ENCODE measurements at regions not wholly inside any gene's neighbourhood (a gene's known extent, or its start where the extent isn't known, plus 50 kb on each side); places are given as distances from the start of the nearest gene placed in this dataset.

DNA sequence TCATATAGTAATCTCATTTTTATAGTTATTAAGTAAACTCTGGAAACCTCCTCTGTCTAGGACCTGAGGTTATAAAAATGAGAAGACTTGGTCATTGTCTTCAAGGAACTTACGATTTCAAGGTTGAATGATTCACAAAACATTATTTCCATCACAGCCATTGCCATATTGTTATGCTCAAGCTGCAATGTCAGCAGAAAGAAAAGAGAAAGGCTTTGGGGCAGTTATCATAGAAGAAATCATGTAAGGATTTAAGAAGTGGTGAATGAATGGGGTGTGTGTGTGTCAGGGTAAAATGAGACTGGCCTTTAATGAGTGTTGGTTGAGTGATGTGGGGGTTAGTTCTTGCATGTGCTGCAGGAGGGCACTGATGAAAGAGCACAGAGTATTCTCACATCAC, 346.8 kb downstream of the SQOR start:
- Histone ChIP-seq H3K9me3 (ENCODE audit: control insufficient read depth, low read length) (peaks cover 10% of the 10 kb centered on the region), H2BK12ac (ENCODE audit: low read length in 2 of 2) (no peak overlapping the region), H3K27ac (ENCODE audit: low read length, poor library complexity, severe bottlenecking) (no peak overlapping the region), H3K4me1 (ENCODE audit: control insufficient read depth, insufficient read depth, low read depth, low read length) (no peaks in the 10 kb centered on the region), H2BK15ac (ENCODE audit: low read depth, poor library complexity, severe bottlenecking) (no peak overlapping the region), H2BK120ac (ENCODE audit: low read depth, low read length) (no peak overlapping the region), H3K79me1 (replicated peaks; ENCODE audit: low read length, poor library complexity, severe bottlenecking) (no peaks in the 10 kb centered on the region), H3K23ac (ENCODE audit: low read length in 2 of 2) (no peak overlapping the region), H3K14ac (ENCODE audit: low read length in 2 of 2) (no peak overlapping the region), H3K18ac (ENCODE audit: low read depth in 1 of 2, low read length in 2 of 2) (no peak overlapping the region), H3K4ac (ENCODE audit: low read depth in 1 of 2, low read length in 2 of 2) (no peak overlapping the region), H3K27me3 (ENCODE audit: control insufficient read depth in 1 of 2, insufficient read depth in 1 of 2, low read length in 2 of 2) (no peaks in the 10 kb centered on the region), H2BK5ac (ENCODE audit: low read depth, low read length, poor library complexity, severe bottlenecking) (no peak overlapping the region), H4K91ac (ENCODE audit: low read length) (no peak overlapping the region), H2AFZ (ENCODE audit: low read depth, low read length) (no peak overlapping the region), H3K4me2 (ENCODE audit: low read length, poor library complexity, severe bottlenecking) (no peak overlapping the region), H4K8ac (ENCODE audit: low read length) (no peak overlapping the region), H3K36me3 (ENCODE audit: control insufficient read depth in 1 of 2, insufficient read depth in 2 of 2, low read depth in 1 of 2, low read length in 2 of 2) (no peaks in the 10 kb centered on the region), H3K9ac (ENCODE audit: low read length) (no peak overlapping the region), H3K4me3 (ENCODE audit: insufficient read depth in 1 of 2, low read depth in 1 of 2, low read length in 2 of 2) (no peak overlapping the region), H2AK5ac (ENCODE audit: low read length, severe bottlenecking) (no peak overlapping the region)
- WGBS, result no CpG with 5 or more reads among the region's 1 CpG
- no peak for DNase-seq

DNA sequence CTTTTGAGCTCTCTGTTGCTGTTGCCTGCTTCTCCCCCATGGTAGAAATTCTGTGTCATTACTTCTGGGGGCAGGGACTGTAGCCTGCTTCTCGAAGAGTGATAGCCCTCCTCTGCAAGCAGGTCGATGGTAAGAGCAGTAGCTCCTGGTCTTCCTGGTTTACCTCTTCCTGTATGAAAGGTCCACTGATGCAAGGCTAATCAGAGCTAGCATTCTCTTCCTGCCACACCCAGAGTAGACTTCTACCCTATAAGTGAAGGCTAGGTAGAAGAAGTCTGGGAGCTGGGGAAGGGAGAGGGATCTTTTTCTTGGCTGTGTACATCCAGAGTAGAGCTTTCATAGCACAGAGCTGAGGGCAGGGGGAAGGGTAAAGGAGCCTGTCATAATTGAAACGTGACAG, 357.0 kb downstream of the SQOR start:
- Histone ChIP-seq H2BK15ac (ENCODE audit: low read depth, poor library complexity, severe bottlenecking) (no peak overlapping the region), H3K18ac (ENCODE audit: low read depth in 1 of 2, low read length in 2 of 2) (no peak overlapping the region), H2AK5ac (ENCODE audit: low read length, severe bottlenecking) (no peak overlapping the region), H3K4me2 (ENCODE audit: low read length, poor library complexity, severe bottlenecking) (no peak overlapping the region), H3K27me3 (ENCODE audit: control insufficient read depth in 1 of 2, insufficient read depth in 1 of 2, low read length in 2 of 2) (no peaks in the 10 kb centered on the region), H3K27ac (ENCODE audit: low read length, poor library complexity, severe bottlenecking) (no peak overlapping the region), H4K91ac (ENCODE audit: low read length) (no peak overlapping the region), H3K9ac (ENCODE audit: low read length) (no peak overlapping the region), H2BK5ac (ENCODE audit: low read depth, low read length, poor library complexity, severe bottlenecking) (no peak overlapping the region), H2AFZ (ENCODE audit: low read depth, low read length) (no peak overlapping the region), H3K9me3 (ENCODE audit: control insufficient read depth, low read length) (peaks cover 13% of the 10 kb centered on the region), H3K4me3 (ENCODE audit: insufficient read depth in 1 of 2, low read depth in 1 of 2, low read length in 2 of 2) (no peak overlapping the region), H3K4ac (ENCODE audit: low read depth in 1 of 2, low read length in 2 of 2) (no peak overlapping the region), H3K23ac (ENCODE audit: low read length in 2 of 2) (no peak overlapping the region), H3K36me3 (ENCODE audit: control insufficient read depth in 1 of 2, insufficient read depth in 2 of 2, low read depth in 1 of 2, low read length in 2 of 2) (no peaks in the 10 kb centered on the region), H3K14ac (ENCODE audit: low read length in 2 of 2) (no peak overlapping the region), H2BK120ac (ENCODE audit: low read depth, low read length) (no peak overlapping the region), H4K8ac (ENCODE audit: low read length) (no peak overlapping the region), H3K4me1 (ENCODE audit: control insufficient read depth, insufficient read depth, low read depth, low read length) (no peaks in the 10 kb centered on the region), H2BK12ac (ENCODE audit: low read length in 2 of 2) (no peak overlapping the region), H3K79me1 (replicated peaks; ENCODE audit: low read length, poor library complexity, severe bottlenecking) (no peaks in the 10 kb centered on the region)
- no peak for DNase-seq
- WGBS, result 43% methylated on average over 2 of the region's 3 CpGs

DNA sequence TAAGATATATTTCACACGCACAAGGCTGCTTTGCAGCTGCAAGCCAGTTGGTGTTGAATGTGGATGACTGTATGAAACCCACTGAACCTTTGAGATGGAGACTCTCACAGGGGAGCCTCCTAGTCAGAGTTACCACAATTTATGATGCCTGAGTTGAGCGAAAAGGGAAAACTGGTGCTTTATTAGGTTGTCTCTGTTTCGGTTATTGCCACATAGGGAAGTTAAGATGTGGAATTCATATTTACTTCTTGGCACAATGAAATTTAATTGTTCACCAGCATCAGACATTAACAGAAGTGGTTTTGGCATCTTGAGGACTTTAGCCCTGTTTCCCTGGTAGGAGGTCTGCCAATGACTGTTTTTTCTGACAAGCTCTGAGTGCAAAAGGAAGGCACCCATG, 358.2 kb downstream of the SQOR start:
- DNase-seq, result no peak

DNA sequence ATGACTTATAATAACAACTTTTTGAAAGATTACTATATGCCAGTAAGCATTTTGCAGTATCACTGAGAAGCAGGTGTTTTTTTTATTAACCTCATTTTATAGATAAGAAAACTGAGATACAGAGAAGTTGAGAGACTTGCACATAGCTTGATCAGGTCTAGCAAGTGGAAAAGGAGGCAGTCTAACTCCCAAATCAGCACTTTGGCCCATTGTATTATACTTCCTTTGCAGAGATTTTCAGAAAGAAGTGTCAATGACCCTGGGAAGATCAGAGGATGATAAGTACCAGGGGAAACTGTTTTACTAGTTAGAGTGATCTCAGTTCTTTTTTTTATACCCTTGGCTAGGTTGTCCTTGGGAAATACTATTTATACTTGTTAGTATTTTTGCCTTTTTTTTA, 358.7 kb downstream of the SQOR start:
- H2AK5ac ChIP-seq (ENCODE audit: low read length, severe bottlenecking), result no peak overlapping the region
- no peak for DNase-seq
- H3K36me3 ChIP-seq (ENCODE audit: control insufficient read depth in 1 of 2, insufficient read depth in 2 of 2, low read depth in 1 of 2, low read length in 2 of 2), result no peaks in the 10 kb centered on the region
- H3K4ac ChIP-seq (ENCODE audit: low read depth in 1 of 2, low read length in 2 of 2), result no peak overlapping the region
- no peak overlapping the region for H3K27ac ChIP-seq (ENCODE audit: low read length, poor library complexity, severe bottlenecking)
- no peak overlapping the region for H3K23ac ChIP-seq (ENCODE audit: low read length in 2 of 2)
- H2BK5ac ChIP-seq (ENCODE audit: low read depth, low read length, poor library complexity, severe bottlenecking), result no peak overlapping the region
- no peak overlapping the region for H2BK120ac ChIP-seq (ENCODE audit: low read depth, low read length)
- no peak overlapping the region for H3K4me3 ChIP-seq (ENCODE audit: insufficient read depth in 1 of 2, low read depth in 1 of 2, low read length in 2 of 2)
- H3K27me3 ChIP-seq (ENCODE audit: control insufficient read depth in 1 of 2, insufficient read depth in 1 of 2, low read length in 2 of 2), result no peaks in the 10 kb centered on the region
- no peak overlapping the region for H3K14ac ChIP-seq (ENCODE audit: low read length in 2 of 2)
- H3K9me3 ChIP-seq (ENCODE audit: control insufficient read depth, low read length), result peaks cover 4% of the 10 kb centered on the region
- H4K91ac ChIP-seq (ENCODE audit: low read length), result no peak overlapping the region
- H2AFZ ChIP-seq (ENCODE audit: low read depth, low read length), result no peak overlapping the region
- H3K4me1 ChIP-seq (ENCODE audit: control insufficient read depth, insufficient read depth, low read depth, low read length), result no peaks in the 10 kb centered on the region
- no peak overlapping the region for H3K18ac ChIP-seq (ENCODE audit: low read depth in 1 of 2, low read length in 2 of 2)
- no peak overlapping the region for H4K8ac ChIP-seq (ENCODE audit: low read length)
- no peak overlapping the region for H2BK15ac ChIP-seq (ENCODE audit: low read depth, poor library complexity, severe bottlenecking)
- no peak overlapping the region for H3K9ac ChIP-seq (ENCODE audit: low read length)
- H3K79me1 ChIP-seq (replicated peaks; ENCODE audit: low read length, poor library complexity, severe bottlenecking), result no peaks in the 10 kb centered on the region
- no peak overlapping the region for H2BK12ac ChIP-seq (ENCODE audit: low read length in 2 of 2)
- no peak overlapping the region for H3K4me2 ChIP-seq (ENCODE audit: low read length, poor library complexity, severe bottlenecking)

More for the DNA sequence above, 358.2 kb downstream of the SQOR start:
- Histone ChIP-seq H2BK5ac (ENCODE audit: low read depth, low read length, poor library complexity, severe bottlenecking) (no peak overlapping the region), H4K91ac (ENCODE audit: low read length) (no peak overlapping the region), H2AFZ (ENCODE audit: low read depth, low read length) (no peak overlapping the region), H4K8ac (ENCODE audit: low read length) (no peak overlapping the region), H3K4me3 (ENCODE audit: insufficient read depth in 1 of 2, low read depth in 1 of 2, low read length in 2 of 2) (no peak overlapping the region), H3K9ac (ENCODE audit: low read length) (no peak overlapping the region), H2AK5ac (ENCODE audit: low read length, severe bottlenecking) (no peak overlapping the region), H2BK120ac (ENCODE audit: low read depth, low read length) (no peak overlapping the region), H2BK12ac (ENCODE audit: low read length in 2 of 2) (no peak overlapping the region), H3K79me1 (replicated peaks; ENCODE audit: low read length, poor library complexity, severe bottlenecking) (no peaks in the 10 kb centered on the region), H3K4me2 (ENCODE audit: low read length, poor library complexity, severe bottlenecking) (no peak overlapping the region), H3K4ac (ENCODE audit: low read depth in 1 of 2, low read length in 2 of 2) (no peak overlapping the region), H3K27me3 (ENCODE audit: control insufficient read depth in 1 of 2, insufficient read depth in 1 of 2, low read length in 2 of 2) (no peaks in the 10 kb centered on the region), H2BK15ac (ENCODE audit: low read depth, poor library complexity, severe bottlenecking) (no peak overlapping the region), H3K4me1 (ENCODE audit: control insufficient read depth, insufficient read depth, low read depth, low read length) (no peaks in the 10 kb centered on the region), H3K18ac (ENCODE audit: low read depth in 1 of 2, low read length in 2 of 2) (no peak overlapping the region), H3K27ac (ENCODE audit: low read length, poor library complexity, severe bottlenecking) (no peak overlapping the region), H3K36me3 (ENCODE audit: control insufficient read depth in 1 of 2, insufficient read depth in 2 of 2, low read depth in 1 of 2, low read length in 2 of 2) (no peaks in the 10 kb centered on the region), H3K9me3 (ENCODE audit: control insufficient read depth, low read length) (peaks cover 9% of the 10 kb centered on the region), H3K14ac (ENCODE audit: low read length in 2 of 2) (no peak overlapping the region), H3K23ac (ENCODE audit: low read length in 2 of 2) (no peak overlapping the region)
- 79% methylated on average over 1 of the region's 3 CpGs for WGBS
